Fibroblast of the conjunctiva (primary cell): ENCODE measurements at regions not wholly inside any gene's neighbourhood (a gene's known extent, or its start where the extent isn't known, plus 50 kb on each side); places are given as distances from the start of the nearest gene placed in this dataset.

Experiments used
- DNase-seq: peaks from one replicate; pipeline ENCODE4 v3.0.0-alpha.2; 2010; ENCODE audit warnings: low read depth

DNA sequence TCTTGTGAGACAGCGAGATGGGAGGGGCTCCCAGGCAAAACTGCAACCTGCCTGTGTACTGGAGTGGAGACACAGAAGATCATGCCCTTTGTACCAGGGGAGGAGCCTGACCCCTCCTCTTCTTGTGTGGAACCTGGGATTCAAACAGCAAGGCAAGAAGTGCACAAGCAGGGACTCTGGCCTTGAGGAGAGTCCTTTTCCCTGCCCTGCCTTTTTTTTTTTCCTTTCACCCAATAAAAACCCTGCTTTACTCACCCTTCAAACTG, 251.8 kb upstream of the OPRM1 start:
- DNase-seq: no peak

GRCh38 chr6:153781306-153781705, 257.7 kb upstream of the OPRM1 start:
- no peak for DNase-seq

DNA sequence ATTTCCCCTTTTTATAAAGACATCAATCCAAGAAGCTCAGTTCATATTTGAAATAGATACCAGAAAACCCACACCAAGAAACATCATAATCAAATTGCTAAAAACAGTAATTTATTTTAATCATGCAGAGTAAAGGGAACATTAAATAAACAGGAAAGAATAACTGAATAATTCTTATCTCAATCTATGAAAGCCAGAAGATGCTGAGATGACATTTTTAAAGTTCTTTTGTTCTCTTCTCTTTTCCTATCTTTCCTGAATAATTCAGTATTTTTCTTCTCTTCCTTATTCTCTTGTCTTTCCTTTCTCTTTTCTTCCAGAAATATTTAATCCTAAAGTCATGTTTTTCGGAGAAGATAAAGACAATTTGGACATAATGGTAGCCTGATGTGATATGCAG, 259.0 kb upstream of the OPRM1 start:
- no peak for DNase-seq

DNA sequence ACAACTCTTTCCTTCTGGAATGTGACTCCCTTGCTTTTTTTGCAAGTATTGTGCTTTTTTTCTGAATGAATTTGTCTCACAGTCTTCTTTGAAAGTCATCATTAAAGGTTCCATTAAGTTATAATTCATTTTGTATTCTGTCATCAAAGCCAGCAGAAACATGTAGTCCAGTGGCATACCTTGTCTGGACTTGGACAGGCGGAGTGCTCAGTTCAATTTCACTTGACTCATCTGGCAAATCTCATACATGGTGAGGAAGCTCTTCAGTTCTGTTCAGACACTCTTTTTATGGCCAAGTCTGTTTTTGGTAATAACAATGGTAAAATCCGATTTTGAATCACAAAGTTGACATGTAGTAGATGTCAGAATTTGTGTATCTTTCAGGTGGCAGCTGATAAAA, 260.8 kb upstream of the OPRM1 start:
- no peak for DNase-seq

- DNase-seq: no peak
Measured at GRCh38 chr6:153771577-153771976, 267.5 kb upstream of the OPRM1 start.

DNA sequence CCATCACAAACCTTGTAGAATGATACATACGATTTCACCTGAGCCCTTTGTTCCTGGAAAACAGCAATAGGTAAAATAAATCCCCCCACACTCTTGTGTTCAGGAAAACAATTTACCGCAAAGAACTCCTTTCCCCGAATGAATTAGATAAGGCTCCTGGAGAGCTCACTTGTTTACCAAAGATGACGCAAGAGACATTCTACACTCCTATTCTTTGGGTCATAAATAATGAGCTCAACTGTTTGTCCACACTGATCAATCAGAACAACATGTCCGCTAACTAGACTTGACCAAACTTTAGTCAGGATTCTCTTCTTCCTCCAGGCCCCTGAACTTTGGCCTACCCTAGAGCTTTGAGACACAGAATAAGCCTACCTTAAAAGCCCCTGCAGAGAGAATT, 271.9 kb upstream of the OPRM1 start:
- DNase-seq: no peak

DNA sequence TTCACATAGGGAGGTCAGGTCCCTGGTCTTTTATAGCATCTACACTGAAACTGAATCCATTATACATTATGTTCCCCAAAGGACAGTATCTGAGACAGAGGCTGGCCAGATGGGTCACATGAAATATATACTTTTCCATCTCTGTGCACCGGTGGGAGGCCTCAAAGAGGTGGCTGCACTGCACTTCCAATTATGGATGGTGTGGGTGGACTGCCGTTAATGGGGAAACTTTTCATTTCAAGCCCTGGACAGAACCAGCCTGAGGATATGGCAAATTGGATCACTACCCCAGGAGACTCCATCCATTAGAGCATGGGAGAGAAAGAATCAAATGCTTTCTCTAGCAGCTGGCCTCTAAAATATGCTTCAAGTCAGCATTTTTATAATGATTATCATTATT, 280.5 kb upstream of the OPRM1 start:
- no peak for DNase-seq

DNA sequence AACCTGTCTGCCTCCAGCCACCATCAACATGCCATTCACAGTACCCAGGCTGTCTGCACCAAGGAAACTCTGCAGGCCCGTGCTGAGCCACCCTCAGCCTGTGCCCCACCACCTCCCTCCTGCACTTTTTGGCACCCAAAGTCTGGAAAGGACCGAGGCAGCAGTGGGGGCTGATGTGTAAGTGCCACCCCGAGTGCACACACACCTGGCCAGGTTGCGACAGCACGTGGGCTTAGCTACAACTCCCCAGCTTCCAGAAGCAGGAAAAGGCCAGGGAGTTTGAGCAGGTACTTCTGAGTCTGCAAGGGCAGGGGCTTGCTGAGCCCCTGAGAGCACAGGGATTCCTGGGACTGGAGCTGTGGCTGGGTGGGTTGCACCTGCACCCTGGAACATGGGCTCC, 303.3 kb upstream of the OPRM1 start:
- no peak for DNase-seq

- DNase-seq: no peak
Measured at GRCh38 chr6:153729189-153729588, 309.9 kb upstream of the OPRM1 start.

DNA sequence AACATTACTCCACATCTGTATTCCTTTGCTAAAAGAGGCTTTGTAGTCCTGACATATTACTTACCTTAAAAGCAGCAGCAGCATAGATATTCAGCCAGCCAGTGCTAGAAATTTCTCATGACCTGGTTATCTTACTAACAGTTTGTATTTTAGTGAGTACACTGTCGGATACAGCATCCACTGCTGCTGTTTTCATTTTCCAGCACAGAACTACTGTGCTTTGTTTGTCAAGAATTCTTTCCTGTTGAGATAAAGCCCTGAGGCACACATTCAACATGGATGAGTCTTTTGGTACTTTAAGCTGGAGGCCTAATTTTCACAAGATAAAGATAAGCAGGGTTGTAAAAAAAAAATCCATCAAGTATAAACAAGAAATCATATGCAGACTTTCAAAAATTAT, 311.2 kb upstream of the OPRM1 start:
- no peak for DNase-seq

DNA sequence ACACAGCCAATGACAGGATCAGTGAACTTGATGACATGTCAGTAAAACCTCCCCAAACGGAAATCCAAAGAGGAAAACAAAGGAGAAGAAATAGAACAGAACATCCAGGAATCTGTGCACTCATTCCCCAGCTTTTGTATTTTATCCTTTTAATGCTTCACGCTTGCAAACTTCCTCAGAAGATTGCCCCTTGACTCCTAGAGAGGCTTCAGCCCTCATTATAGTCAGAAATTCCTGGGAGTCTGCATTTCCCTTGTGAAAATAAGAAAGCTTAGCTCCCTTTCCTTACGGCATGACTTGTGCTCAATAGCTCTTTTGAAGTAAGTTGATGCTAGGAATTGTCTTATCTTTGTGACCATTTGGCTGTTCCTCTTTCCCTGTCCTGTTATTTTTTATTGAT, 313.6 kb upstream of the OPRM1 start:
- DNase-seq: no peak

- no peak for DNase-seq
Measured at GRCh38 chr6:153720732-153721131, 318.3 kb upstream of the OPRM1 start.

DNA sequence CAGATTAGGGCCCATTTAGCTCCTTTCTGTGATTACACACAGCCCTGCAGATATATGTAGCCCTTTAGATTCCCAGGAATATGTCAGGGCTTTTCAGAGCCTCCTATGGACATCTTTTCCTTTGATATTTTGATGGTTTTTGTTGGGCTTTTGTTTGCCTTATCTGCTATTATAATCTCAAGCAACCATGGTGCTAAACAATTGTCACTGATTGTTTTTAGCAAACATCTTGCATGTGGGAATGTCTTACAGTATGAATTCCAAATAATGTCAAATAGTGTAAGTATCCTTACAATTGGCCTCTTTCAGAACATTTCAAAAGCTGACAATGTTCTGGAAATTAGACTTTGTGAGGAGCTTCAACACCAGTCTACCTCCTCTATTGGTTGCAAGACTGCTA, 333.6 kb upstream of the OPRM1 start:
- DNase-seq: no peak

DNA sequence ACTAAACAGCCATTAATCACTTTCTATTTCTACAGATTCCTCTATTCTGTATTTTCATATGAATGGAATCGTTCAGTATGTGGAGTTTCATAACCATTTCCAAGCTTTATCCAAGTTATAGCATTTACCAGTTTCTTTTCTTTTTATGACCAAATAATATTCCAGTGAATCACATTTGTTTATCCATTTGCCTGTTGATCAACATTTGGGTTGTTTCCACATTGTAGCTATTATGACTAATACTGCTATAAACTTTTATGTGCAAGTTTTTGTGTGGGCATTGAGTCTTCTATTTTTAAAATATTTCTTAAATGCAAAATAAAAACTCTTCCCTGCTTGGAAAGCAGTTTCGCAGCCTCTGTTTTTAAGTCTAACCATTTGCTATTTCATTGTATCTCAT, 336.4 kb upstream of the OPRM1 start:
- DNase-seq: no peak

DNA sequence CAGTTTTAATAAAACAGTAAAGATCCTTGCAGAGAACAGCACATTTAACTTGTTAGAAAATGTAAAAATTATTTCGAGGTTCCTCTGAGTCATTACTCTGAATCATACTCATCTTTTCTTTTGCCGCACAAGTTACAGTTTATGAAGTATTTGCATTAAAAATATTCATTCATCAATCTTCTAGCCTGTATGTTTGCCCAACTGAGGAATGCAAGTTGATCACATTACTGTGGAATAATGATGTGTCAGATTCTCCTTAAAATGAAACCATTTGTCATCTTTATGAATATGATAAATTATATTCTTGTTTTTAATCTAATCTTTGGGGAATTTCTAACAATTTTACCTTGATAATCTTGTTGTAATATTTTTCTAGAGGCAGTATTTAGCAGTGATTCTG, 340.4 kb upstream of the OPRM1 start:
- no peak for DNase-seq

DNA sequence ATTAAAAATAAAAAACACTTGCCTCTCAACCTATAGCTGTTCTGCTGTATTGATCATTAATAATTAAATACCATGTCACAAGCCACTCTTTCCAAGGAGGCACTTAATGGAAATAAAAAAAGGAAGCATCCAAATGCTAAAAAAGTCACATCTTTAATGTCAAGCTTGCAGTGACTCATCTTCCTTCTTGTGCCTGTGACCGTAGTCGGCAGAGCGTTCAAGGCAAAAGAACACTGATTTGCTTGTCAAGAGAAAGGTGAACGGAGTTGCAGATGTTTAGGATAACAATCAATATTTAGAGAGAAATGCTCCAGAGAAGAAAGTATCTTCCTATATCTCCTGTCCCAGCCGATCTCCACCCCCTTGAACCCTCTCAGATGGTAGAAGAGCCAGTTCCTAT, 341.0 kb upstream of the OPRM1 start:
- no peak for DNase-seq

DNA sequence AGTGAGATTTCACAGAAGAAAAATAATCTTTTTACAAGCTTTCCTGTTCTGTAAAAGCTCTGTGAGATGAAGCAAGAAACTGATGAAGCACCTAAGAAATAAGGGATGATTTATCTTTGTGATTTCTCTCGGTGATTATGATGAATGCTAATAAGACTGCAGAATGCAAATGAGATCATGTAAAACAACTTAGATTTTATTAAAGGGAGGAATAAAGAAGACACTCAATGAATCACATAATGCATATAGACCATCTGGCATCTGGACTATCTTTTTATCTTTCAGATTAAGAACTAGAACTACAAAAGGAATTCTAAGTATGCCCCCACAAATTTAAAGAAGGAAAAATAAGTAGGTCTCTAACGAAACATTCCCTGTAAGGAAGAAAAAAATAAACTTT, 361.5 kb upstream of the OPRM1 start:
- no peak for DNase-seq

DNA sequence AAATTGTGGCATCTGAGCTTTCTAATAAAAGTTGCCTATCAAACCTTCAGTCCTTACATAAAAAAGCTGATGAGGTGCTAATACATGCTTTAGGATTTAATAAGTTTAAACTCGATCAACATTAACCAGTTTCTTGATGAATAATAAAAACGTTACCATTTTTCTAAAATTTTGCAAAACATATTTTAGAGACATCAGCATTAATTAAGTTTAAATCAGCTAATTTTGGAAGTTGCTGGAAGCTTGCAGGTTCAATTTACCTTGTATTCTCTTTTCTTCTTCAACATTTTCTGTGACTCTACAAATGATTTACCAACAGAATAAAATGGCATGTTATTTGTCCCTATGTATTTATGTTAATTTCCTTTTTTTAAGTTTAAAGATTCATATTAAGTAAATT, 365.3 kb upstream of the OPRM1 start:
- DNase-seq: no peak

DNA sequence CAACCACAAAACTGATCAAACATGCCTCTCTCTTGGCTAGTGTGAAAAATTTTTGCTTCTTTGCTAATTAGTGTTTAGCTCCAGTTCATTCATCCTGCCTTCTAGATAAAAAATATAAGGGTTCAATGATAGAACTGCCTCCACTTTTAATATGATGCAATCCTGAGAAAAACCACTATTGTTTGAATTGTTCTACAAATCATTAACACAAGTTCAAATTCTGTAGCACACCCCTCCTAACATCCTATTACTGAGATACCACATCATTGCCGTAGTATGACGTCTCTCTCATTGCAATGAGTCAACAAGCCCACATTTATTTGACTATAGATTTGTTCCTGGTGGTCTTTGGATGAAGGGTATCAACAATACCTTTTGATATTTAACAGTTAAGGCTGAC, 365.8 kb upstream of the OPRM1 start:
- no peak for DNase-seq

DNA sequence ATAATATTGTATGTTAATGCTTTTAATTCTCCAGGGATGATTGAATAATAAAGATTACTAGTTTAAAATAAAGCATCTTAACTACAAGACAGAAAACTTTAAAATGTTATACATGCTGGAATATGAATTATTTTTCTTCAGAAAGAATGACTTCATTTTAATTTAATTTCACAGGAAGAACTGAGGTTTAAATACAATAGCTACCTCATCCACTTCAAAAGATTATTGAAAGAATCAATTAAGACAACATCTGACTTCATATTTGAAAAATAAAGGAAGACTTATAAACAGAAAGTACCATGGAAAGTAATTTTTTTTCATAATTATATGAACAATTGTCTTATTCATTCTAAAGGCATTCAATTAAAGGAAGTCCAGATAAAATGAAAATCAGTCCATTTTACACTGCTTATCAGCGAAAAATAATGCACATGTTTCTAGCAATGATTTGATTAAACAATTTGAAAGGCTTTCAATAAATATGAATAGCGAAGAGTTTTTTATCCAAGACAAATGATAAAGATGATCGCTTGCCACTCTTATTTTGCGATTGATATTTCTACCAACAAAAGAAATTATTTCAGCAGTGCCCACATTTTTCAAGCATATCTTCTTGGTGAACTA, 368.5 kb upstream of the OPRM1 start:
- no peak for DNase-seq

DNA sequence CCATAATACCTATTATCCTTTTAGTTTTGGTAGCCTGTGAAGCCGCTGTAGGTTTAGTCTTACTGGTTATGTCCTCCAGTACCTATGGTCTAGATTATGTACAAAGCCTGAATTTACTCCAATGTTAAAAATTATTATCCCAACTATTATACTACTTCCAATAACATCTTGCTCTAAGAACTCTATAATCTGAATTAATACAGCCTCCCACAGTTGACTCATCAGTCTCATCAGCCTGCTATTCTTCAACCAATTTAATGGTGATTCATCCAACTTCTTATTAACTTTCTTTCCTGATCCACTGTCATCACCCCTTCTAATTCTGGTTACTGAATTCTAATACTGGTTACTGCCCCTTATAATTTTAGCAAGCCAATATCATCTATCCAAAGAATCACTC, 370.3 kb upstream of the OPRM1 start:
- no peak for DNase-seq

- no peak for DNase-seq
Measured at GRCh38 chr6:153662982-153663381, 376.1 kb upstream of the OPRM1 start.

DNA sequence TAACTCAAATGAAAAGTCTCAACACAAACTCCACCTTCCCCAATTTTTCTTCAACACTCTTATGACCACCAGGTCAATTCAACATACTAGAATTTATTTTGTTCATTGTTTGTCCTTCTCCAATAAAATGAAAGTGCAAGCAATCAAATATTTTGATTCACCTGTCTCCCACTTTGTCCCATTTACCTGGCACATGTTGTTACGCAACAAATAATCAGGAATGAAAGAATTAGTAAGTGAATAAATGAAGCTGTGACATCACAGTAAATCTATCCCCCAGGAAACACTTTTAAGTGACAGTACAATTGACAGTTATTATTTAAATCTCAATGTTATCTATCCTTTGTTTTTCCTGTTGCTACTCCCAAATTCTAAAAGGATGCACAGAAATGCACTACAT, 393.7 kb upstream of the OPRM1 start:
- DNase-seq: no peak

DNA sequence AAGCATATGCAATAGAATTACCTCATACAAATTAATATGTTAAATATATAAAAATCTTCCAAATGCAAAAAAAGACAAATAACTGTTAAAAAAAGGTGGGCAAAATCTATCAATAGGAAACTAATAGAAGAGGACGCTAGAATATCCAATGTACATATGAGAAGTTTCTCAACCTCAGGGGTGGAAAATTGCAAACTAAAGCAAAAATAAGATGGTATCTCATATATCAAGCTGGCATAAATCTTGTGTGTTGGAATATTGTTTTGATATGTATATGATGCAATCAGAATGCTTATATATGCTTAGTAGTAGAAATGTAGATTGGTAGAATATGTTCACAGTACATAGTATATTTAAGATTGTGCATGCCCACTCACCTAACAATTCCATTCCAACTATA, 395.0 kb upstream of the OPRM1 start:
- no peak for DNase-seq

- no peak for DNase-seq
Measured at GRCh38 chr6:153634416-153634815, 404.6 kb upstream of the OPRM1 start.
